ENCODE measurements at regions not wholly inside any gene's neighbourhood (a gene's known extent, or its start where the extent isn't known, plus 50 kb on each side); places are given as distances from the start of the nearest gene placed in this dataset.

DNA sequence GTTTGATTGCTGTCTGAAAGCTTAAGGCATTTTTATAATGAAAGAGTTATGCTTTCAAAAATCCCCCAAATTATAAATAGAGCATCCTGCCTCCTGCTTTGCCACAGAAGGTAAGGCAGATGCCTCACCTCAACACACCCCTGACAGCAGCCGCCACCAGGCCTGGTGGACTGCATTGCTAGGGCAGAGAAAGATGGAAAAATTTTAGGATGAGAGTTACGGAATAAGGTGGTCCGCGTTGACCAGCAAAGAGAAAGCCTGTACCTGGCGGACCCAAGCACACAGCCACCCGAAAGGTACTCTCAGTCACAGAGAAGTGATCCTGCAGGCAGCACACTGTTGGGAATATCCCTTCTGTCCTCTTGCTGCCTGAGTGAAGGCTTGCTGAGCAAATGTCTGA, 360.4 kb upstream of the SHH start:
- TF ChIP-seq POLR2AphosphoS5 (IDR thresholded peaks at IDR 0.05) (no peak), POLR2A (IDR thresholded peaks at IDR 0.05) (no peak)
- TF ChIP-seq, protein P1, sequence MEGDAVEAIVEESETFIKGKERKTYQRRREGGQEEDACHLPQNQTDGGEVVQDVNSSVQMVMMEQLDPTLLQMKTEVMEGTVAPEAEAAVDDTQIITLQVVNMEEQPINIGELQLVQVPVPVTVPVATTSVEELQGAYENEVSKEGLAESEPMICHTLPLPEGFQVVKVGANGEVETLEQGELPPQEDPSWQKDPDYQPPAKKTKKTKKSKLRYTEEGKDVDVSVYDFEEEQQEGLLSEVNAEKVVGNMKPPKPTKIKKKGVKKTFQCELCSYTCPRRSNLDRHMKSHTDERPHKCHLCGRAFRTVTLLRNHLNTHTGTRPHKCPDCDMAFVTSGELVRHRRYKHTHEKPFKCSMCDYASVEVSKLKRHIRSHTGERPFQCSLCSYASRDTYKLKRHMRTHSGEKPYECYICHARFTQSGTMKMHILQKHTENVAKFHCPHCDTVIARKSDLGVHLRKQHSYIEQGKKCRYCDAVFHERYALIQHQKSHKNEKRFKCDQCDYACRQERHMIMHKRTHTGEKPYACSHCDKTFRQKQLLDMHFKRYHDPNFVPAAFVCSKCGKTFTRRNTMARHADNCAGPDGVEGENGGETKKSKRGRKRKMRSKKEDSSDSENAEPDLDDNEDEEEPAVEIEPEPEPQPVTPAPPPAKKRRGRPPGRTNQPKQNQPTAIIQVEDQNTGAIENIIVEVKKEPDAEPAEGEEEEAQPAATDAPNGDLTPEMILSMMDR (IDR thresholded peaks at IDR 0.05), result no peak
